GM18909 (cell line): ENCODE measurements at regions not wholly inside any gene's neighbourhood (a gene's known extent, or its start where the extent isn't known, plus 50 kb on each side); places are given as distances from the start of the nearest gene placed in this dataset.

Experiments
- ATAC-seq: cut with Tn5 transposase; IDR thresholded peaks from one replicate; pipeline ENCODE4 v1.9.1; 2021; ENCODE audit warnings: mild to moderate bottlenecking; ENCODE audit not compliant: unreplicated experiment, poor library complexity

DNA sequence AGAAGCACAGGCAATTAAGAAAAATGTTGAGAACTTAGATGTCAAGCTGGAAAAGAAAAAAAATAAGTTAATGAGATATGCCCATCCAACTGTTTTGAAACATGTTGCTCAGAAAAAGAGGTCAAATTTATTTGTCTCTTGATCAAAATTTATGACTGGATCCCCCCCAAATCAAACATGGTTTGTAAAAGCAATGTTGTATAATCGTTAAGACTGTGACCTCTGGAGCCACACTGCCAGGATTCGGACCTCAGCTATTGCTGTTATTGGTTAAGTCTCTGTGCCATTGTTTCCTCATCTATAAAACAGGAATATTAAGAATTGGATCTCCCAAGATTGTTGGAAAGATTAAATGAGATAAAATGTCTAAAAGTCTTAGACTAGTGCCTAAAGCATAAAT is 51.9 kb upstream of the LRRK2 start:
- ATAC-seq = no peak

GRCh38 chr12:40171501-40171900 is 53.3 kb upstream of the LRRK2 start:
- no peak for ATAC-seq

DNA sequence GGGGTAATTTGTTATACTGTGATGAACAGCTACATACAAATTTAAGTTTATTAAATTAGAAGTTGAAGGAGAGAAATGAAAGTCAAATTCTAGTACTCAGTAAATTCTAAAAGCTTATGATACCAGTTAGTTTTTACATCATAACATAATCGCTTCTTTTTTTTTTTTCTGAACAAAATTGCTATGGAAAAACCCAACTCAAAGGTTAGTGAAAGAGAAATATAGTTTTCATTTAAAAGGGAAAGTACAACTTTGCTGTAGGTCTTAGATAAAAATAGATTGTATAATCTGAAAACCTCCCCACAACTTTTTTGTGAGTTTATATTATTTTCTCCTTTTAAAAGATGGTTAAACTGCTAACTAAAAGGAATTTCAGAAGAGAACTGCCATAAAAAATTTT is 53.7 kb upstream of the LRRK2 start:
- ATAC-seq = no peak

DNA sequence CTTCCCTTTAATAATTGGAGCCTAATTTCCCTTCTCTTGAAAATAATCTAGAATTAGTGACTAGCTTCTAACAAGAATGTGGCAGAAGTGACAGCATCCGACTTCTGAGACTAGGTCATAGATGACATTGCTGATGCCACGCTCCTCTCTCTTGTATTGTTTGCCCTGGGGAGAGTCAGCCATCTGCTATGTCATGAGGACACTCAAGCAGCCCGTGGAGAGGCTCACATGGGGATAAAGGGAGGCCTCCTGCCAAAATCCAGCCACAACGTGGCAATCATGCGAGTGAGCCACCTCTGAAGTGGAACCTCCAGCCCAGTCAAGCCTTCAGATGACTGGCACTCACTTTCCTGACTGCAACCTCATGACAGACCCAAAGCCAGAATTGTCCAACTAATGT is 54.2 kb upstream of the LRRK2 start:
- no peak for ATAC-seq

- ATAC-seq = peak; percentile 95
These were observed 55.9 kb upstream of the LRRK2 start for GRCh38 chr12:40168868-40169267.

DNA sequence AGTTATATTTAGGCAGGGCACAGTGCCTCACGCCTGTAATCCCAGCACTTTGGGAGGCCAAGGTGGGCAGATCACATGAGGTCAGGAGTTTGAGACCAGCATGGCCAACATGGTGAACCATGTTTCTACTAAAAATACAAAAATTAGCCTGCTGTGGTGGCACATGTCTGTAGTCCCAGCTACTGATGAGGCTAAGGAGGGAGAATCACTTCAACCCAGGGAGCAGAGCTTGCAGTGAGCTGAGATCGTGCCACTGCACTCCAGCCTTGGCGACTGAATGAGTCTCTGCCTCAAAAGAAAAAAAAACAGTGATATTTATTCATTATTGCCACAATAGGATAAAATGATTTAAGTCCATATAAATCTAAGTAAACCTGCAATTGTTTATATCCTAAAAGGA is 56.4 kb upstream of the LRRK2 start:
- ATAC-seq = peak; percentile 44

DNA sequence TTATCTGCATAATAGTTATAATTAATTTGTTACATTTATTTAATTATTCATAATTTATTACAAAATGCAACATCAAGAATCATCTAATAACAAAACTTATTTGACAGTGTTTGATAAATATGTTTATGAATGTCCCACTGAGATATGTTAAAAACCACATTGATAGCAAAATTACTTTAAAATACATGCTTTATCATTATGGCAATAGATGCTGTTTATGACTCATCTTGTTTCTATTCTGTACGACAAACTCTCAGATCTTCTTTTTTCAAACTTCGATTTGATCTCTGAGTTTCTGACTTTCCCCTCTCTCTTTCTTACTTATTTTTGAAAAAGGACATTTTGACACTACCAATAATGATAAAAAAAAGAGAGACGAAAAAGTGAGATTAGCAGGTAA is 56.8 kb upstream of the LRRK2 start:
- ATAC-seq = peak; percentile 64

DNA sequence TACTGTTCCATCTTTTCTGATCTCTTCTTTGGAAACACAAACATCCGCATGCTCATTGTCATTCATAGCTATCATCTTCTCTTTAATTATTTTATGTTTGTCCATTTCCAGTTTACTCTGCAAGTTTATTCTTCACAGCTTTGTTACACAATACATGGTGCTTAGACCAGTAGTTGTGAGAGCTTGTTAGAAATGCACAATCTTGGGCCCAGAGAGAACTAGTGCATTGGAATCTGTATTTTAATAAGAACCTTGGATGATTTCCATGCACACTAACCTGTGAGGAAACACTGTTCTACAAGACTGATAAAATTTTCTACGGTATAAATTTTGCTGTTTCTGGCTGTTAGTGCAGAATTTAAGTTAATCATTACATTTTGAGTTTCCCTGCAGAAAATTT is 59.3 kb upstream of the SLC2A13 start:
- ATAC-seq = no peak

DNA sequence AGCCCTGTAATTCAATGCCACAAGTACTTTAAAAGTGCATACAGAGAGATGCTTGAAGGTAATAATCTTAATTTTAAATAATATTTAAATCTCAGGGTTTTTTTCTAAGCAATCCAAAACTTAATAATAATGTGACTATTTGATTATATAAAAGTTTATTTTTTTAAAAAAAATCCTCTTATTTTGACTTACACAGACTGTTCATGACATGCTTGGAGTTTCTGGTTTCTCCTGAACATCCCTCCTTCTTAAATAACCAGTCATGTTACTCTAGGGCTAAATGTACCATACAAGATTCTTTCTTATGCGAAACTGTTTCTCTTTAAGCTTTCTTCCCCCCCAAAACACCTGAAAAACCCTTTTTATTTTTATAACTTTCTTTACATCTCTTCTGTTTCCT is 58.2 kb upstream of the SLC2A13 start:
- ATAC-seq = no peak

DNA sequence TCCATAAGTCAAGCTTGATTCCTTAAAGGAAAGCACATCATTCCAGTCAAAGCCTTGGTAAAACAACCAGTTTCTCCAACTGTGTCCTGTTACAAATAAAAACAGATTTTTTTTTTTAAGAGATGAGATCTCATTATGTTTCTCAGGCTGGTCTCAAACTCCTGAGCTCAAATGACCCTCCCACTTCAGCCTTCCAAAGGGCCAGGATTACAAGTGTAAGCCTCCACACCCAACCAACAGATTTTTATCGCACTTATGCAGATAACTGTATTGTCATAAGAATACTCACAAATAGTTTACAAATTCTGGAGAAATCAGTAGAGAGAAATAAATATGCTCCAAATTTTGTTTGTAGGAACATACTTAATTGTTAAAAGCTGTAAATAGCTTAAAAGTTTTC is 56.2 kb upstream of the SLC2A13 start:
- no peak for ATAC-seq

DNA sequence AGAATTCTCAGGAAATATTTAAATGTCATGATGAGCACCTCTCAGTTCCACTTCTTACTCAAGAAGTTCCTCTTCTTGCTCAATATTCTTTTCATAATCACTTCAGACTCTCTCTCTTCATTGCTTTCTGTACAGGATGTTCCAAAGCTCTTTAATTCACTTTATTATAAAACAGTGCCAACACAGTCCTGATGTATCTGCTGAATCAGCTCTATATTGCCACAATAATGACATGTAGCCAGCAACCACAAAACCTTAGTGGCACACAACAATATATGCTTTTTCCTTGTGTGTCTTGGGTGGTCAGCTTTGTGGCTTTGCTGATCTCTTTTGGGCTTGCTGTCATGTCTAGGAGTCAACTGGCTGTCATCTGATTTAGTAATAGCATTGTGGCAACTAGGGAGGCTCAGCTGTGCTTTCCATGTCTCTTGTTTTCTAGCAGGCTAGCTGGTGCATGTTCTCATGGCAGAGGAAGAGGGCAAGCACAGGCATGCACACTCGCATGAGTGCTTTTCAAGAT is 52.8 kb upstream of the SLC2A13 start:
- peak; percentile 79 for ATAC-seq

DNA sequence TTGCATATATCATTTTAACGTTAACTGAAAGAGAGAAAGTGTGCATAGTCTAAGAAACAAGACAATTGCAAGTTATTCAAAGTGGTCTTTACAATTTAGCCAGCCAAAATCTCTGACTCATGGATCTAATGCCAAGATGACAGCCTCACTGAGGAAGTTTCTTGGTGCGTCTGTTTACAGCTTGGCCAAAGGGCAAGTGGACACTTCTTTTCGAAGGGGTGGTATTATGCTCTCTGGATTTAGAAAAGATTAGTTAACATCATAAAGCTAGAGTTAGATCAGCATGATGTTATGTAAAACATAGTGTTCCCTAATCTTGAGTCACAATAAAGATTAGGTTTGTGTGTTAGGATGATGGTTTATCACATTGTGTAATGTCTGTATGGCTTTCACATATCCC is 51.5 kb upstream of the SLC2A13 start:
- no peak for ATAC-seq

GRCh38 chr12:40156021-40156764 is 50.3 kb upstream of the SLC2A13 start:
- no peak for ATAC-seq
